ENCODE measurements at regions not wholly inside any gene's neighbourhood (a gene's known extent, or its start where the extent isn't known, plus 50 kb on each side); places are given as distances from the start of the nearest gene placed in this dataset.

GRCh38 chr9:105828171-105828570 lies 133.8 kb downstream of the TMEM38B start:
- no peak for DNase-seq

DNA sequence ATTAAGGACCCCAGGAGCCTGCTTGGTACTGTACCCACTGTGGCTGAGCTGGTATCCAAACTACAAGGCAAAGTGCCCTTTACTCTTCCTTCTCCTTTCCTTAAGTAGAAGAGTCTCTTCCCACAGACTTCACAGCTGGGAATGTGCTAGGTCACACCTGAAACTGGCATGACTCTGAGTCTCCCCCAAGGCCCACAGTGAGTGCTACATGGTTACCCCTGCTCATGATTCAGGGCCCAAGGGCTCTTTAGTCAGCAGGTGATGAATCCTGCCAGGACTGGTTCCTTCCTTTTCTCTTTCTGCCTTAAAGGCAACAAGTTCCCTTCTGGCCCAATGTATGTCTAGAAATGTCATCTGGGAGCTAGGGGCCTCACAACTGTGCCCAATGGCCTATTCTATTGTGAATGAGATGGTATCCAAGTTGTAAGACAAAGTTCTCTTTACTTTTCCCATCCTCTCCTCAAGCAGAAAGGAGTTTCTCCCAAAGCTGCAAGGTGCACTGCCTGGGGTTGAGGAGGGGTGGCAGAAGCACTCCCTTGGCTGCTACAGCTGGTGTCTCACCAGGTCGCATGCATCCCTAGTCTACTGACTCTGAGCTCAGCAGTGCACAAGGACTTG lies 134.4 kb downstream of the TMEM38B start:
- no peak for DNase-seq

GRCh38 chr9:105830461-105830860 lies 136.1 kb downstream of the TMEM38B start:
- DNase-seq: no peak

DNA sequence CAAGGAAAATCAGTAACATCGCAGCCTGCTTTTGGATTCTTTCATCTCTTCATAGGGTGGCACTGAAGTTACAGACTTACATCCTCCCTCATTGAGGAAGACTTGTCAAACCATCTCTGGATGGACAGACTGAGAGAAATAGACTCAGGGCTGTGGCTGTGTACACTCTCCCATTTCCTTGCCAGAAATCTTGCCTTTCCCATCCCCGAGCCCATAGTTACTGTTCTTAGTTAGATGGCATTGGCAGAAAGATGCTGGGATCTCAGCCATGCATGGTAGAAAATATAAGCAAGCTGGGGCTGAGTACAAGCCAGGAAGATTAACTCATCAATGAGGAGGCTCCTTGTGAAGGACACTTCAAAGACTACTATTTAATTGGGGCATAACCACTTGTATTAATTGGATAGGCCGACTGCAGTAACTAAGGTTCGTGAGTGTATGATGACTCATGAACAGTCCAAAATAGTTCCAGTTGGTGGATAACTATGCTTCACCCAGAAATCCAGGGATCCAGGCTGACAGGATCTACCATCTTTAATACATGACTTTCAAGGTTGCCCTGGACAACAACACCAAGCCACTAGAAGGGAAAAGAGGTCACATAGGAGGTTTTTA lies 137.9 kb downstream of the TMEM38B start:
- no peak for DNase-seq

DNA sequence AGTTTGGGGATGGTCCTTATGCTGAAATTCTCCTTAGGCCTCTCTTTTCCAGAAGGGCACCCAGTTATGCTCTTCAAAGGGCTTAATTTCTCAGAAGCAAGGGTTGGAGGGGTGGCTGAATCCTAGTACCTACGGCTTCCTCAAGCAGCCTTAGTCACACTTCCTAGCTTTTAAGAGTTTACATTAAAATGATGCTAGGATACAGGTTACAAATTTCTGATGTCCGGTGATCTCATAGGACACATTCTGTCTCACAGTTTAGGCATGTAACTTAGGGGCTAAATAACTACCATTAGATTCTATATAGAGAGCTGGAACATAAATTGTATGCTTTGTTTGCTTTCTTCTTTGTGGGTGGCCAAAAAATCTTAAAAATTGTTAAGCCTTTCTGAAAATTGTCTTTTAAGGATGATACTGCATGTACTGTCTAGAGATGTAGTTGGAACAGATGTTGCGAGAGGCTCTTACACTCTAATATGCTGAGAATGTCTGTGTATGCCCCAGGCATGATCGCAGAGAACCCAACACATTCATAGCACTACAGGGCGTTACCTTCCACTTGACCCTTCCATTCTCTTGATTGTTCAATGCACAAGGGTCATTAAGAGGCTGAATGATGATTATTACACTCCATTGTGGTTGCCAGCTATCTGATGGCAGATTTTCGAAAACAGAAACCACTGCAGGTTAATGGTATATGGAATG lies 139.1 kb downstream of the TMEM38B start:
- no peak for DNase-seq

DNA sequence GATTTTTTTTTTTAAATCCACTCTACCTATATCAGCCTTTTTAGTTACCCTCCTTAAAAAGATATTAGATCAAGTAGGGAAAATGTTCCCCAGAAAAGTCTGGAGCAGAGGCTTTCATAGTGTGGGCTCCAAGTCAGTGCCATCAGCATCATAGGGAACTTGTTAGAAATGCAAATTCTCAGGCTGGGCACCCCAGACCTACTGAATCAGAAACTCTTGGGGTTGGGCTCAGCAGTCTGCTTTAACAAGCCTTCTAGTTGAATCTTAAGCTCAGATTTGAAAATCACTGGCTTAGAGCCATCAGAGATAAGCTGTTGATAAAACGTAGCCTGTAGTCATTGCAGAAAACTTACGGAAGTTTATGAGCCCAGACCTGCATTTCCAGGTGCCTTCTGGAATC lies 140.1 kb downstream of the TMEM38B start:
- no peak for DNase-seq

GRCh38 chr9:105835721-105836120 lies 141.4 kb downstream of the TMEM38B start:
- peak; percentile 72 for DNase-seq

GRCh38 chr9:105836936-105837660 lies 142.8 kb downstream of the TMEM38B start:
- no peak for DNase-seq

DNA sequence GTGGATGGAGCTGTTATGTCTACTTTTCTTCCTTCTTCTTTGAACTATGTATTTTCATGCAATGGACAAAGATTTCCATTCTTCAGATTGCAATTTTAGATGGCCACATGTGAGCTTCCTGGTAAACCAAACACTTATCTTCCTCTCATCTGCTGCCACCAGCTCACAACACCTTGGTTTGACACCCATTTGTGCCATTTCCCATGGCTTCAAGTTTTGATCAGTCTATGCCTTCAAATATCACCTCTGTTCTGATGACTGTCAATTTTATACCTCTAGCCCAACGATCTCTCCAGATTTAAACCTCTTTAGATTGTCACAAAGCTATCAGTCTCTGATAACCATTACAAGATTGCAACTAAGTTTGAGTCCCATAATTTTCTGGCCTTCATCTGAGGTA lies 147.2 kb downstream of the TMEM38B start:
- no peak for DNase-seq

GRCh38 chr9:105842023-105842644 lies 147.8 kb downstream of the TMEM38B start:
- peak; percentile 18 for DNase-seq

DNA sequence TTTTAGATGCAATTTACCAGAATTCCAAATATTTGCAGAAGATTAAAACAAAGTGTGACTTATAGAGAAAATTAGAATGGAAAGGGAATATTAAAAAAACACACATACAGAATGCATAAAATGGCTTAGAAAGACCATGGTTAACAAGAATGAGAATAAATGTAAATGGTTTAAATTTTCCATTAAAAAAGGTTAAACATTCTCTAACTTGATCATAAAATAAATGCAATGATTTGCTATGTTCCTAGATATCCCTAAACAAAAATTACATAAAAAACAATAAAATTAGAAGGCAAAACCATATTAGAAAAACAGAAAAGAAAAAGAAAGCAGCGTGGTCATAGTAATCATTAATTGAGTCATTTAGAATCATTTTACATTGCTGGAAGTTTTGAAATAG lies 152.5 kb downstream of the TMEM38B start:
- DNase-seq: no peak

- no peak for DNase-seq
These were observed 156.6 kb downstream of the TMEM38B start for GRCh38 chr9:105850852-105851500.

DNA sequence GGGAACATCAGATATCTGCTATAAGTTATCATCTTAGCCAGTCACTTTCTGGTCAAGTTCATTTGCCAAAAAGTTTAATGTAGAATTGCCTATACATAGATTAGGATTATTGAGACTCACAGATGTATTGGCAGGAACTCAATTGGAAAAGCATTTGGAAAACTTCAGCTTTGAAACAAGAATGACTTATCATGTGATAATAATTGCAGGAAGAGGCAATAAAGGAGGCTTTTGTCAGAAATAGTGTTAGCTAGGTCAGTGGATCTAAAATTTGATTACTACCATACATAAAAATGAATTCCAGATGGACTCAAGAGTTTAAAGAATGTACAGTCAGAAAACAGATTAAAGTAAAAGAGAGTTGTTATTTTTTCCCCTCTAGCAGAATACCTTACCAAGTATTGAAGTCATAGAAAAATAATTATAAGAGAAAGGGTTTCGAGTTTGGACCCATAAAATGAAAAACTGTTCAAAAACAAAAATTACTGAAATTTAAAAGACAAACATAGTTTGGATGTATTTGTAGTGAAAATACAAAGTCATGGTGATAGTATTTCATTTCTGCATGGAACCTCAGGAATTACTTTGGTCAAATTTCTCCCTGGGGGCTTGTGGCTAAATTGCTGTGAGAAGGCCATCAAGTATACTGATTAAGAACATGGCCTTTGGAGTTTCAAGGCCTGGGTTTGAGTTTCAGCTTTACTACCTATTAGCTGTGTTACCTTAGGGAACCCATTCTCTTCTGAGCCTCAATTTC lies 159.9 kb downstream of the TMEM38B start:
- no peak for DNase-seq

DNA sequence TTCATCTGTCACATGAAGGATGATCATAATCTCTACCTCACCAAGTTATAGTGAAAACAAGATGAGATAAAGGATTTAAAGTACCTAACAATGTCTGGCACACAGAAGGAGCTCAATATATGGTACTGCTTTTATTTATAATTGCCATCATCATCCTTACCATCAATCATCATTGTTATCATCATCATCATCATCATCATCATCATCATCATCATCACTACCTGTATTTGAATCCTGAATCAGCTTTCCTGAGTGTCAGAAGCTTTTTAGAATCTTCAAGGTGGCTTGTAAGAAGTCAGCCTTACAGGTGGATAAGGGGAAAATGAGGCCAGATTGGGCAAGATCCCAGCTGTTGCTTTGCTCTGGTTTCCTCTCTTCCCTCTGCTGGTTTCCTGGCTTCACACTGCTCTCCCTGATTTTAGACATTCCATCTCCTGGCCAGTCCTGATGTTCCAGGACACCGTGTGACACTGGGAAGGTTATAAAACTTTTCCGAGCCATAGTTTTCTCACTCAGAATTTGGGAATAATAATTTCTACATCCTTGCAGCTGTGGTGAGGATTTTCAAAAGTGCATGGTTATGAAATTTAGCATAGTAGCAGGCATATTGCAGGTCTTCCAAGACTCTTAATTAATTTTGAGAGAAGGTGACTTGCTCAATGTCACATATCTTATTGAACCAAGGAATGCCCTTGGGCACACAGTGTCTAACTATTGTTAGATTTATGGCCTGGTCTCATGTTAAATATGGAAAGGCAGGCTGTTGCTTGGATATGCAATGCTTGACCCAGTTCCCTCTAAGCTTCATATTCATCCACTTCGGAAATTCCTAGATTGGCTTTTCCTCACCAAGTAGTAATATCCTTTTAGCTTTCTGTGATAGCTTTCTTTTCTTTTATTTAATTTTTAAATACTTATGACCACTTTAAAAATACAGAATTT lies 160.7 kb downstream of the TMEM38B start:
- DNase-seq: no peak

- DNase-seq: no peak
These were observed 161.6 kb downstream of the TMEM38B start for GRCh38 chr9:105855987-105856386.

GRCh38 chr9:105858006-105858690 lies 163.8 kb downstream of the TMEM38B start:
- no peak for DNase-seq

DNA sequence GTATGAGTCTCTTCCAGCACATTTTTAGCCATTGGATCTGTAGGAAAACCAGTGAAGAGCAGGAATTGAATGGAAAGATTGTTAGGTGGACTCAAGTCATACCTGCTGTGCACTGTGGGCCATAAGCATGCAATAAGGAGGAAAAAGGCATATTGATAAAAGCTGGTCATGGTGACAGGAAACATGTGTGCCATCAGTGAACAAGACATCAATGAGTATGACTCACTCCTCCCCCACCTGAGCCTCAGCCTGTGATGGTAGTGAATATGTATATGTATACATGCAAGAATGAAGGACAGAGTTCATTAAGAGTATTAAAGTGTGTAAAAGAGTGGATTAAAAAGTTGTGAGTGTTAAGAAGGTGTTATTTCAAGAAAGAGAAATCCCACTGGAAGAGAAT lies 164.5 kb downstream of the TMEM38B start:
- DNase-seq: no peak

DNA sequence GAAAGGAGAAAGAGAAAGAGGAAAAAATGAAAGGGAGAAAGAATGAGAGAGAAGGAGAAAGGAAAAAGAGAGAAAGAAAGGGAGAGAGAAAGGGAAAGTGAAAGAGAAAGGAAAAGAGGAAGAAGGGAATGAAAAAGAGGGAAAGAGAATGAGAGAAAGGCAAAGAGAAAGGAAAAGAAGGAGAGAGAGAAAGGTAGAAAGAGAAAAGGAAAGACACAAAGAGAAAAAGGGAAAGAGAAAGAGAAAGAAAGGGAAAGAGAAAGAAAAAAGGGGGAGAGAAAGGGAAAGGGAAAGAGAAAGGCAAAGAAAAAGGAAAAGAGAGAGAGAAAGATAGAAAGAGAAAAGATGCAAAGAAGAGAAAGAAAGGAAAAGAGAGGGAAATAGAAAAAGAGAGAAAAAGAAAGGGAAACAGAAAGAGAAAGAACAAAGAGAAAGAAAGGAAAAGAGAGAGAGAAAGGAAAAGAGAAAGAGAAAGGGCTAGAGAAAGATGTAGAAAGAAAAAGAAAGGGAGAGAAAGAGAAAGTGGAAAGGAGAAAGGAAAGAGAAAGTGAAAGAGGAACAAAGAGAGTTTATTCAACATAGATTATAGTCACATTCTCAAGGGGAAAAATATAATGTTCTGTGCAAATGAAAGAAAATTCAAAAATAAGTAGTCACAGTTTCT lies 165.2 kb downstream of the TMEM38B start:
- DNase-seq: no peak

GRCh38 chr9:105860516-105860915 lies 166.2 kb downstream of the TMEM38B start:
- no peak for DNase-seq

GRCh38 chr9:105861972-105862371 lies 167.6 kb downstream of the TMEM38B start:
- DNase-seq: no peak
